Activated CD4-positive, alpha-beta memory T cell treated with anti-CD3 and anti-CD28 coated beads, Interleukin-2, amount 10 ng/mL, durations not matched to agents 7 days and 5 days (primary cell): ENCODE measurements at regions not wholly inside any gene's neighbourhood (a gene's known extent, or its start where the extent isn't known, plus 50 kb on each side); places are given as distances from the start of the nearest gene placed in this dataset.

ENCODE experiments used
- CTCF ChIA-PET: fragments of 350-600 bp; sonication (Branson Sonifier 250); formaldehyde crosslinking; loops from one replicate; lab custom pipeline; 2021; ENCODE audit warnings: antibody characterized with exemption, inconsistent platforms; lab: Charles Lee
- POLR2A ChIA-PET: fragments of 350-600 bp; sonication (Branson Sonifier 250); formaldehyde crosslinking; loops from one replicate; lab custom pipeline; 2021; ENCODE audit warnings: antibody characterized with exemption; lab: Charles Lee
- DNase-seq: peaks from one replicate; pipeline ENCODE4 v3.0.0-alpha.2; 2020
- H3K27ac Mint-ChIP-seq: one replicate; pipeline ENCODE4 v1.8.0; 2021; ENCODE audit warnings: mild to moderate bottlenecking, mixed read lengths
- H3K27me3 Mint-ChIP-seq: one replicate; pipeline ENCODE4 v1.8.0; 2021; ENCODE audit warnings: mixed read lengths
- H3K36me3 Mint-ChIP-seq: one replicate; pipeline ENCODE4 v1.8.0; 2021; ENCODE audit warnings: low read depth, mixed read lengths
- H3K4me1 Mint-ChIP-seq: one replicate; pipeline ENCODE4 v1.8.0; 2021; ENCODE audit warnings: mixed read lengths
- H3K4me3 Mint-ChIP-seq: one replicate; pipeline ENCODE4 v1.8.0; 2021; ENCODE audit warnings: mild to moderate bottlenecking, mixed read lengths
- H3K9me3 Mint-ChIP-seq: one replicate; pipeline ENCODE4 v1.8.0; 2021; ENCODE audit warnings: mixed read lengths

DNA sequence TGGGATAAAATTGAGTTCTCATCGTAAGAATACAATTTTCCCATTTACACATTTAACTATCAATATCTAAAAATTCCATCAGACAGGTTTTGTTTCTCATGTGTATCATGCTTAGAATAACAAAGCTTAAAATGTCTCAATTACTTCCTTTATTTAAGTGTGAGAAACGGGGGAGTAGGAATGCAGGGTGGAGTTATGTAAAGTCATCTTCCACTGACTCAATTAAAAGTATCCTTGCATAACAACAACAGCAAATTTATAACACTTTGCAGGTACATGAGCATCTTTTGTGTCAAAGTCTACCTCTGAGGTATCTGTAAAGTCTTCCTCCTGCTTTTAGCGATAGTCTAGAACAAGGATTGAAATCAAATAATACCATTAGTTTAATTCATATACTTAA is 327.1 kb downstream of the EPHA4 start:
- Mint-ChIP-seq H3K9me3 (no peaks in the 10 kb centered on the region), H3K27me3 (no peaks in the 10 kb centered on the region), H3K4me3 (no peak overlapping the region), H3K36me3 (no peaks in the 10 kb centered on the region), H3K4me1 (no peaks in the 10 kb centered on the region), H3K27ac (no peak overlapping the region)
- ChIA-PET CTCF (interaction anchor here (1.3 kb wide), 1 partner anchor 328 kb away, joined by 3 read pairs; no protein-coding TSS in a partner anchor), POLR2A (no interaction called here)
- no peak for DNase-seq

DNA sequence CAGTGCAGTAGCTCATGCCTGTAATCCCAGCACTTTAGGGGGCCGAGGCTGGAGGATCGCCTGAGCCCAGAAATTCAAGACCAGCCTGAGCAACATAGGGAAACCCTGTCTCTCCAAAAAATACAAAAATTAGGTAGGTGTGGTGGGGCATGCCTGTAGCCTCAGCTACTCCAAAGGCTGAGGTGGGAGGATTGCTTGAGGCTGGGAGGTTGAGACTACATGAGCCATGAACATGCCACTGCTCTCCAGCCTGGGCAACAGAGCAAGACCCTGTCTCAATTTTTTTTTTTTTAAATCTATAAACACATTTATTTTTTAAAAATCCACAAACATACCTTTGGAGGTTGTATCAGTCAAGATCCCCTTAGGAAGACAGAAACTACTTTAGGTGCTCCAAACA is 326.3 kb downstream of the EPHA4 start:
- POLR2A ChIA-PET = no interaction called here
- Mint-ChIP-seq H3K36me3 (no peaks in the 10 kb centered on the region), H3K4me3 (no peak overlapping the region), H3K27me3 (no peaks in the 10 kb centered on the region), H3K27ac (no peak overlapping the region), H3K9me3 (no peaks in the 10 kb centered on the region), H3K4me1 (no peaks in the 10 kb centered on the region)
- no peak for DNase-seq
- CTCF ChIA-PET = interaction anchor here (1.3 kb wide), 1 partner anchor 328 kb away, joined by 3 read pairs; no protein-coding TSS in a partner anchor

DNA sequence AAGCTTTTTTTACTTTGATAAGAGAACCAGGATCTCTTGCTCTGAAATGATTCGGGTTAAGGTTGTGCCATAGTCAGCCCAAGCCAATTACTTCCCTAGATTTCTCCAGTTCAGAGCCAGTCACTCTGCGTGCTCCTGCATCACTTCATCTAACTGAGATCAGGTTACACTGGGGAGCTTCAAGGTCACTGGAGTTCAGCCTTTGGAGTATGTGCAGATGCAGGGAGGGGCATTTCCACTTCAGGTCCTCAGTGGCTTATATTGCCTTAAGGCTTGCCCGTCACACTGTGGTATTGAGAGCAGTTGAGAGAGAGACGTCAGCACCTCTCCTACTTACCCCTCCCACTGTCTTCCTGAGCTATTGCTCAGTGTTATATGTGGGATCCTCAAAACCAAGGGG is 317.8 kb downstream of the EPHA4 start:
- Mint-ChIP-seq H3K9me3 (no peaks in the 10 kb centered on the region), H3K27ac (no peak overlapping the region), H3K36me3 (no peaks in the 10 kb centered on the region), H3K27me3 (no peaks in the 10 kb centered on the region), H3K4me1 (no peaks in the 10 kb centered on the region), H3K4me3 (no peak overlapping the region)
- CTCF ChIA-PET = no interaction called here
- no peak for DNase-seq
- POLR2A ChIA-PET = no interaction called here

DNA sequence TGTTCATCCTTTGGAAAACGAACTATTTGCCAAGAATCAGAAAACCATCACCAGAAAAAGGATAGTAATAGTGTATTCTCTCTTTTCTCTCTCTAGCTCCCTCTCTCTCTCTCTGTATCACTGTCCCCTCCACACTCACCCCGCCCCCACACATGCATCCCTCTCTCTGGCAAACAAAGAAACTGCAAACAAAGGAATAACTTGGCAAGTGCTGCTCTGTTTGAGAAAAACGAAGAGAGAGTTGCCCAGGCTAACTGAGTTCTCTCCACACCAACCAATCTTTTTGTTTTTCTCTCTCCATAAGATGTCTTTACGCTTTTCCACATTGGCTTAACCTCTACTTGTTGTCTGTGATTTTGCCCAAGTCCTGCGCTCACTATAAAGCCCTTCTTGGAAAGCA is 316.2 kb downstream of the EPHA4 start:
- no peaks in the 10 kb centered on the region for H3K27me3 Mint-ChIP-seq
- ChIA-PET POLR2A (no interaction called here), CTCF (no interaction called here)
- H3K36me3 Mint-ChIP-seq = no peaks in the 10 kb centered on the region
- no peak overlapping the region for H3K4me3 Mint-ChIP-seq
- no peak for DNase-seq
- no peaks in the 10 kb centered on the region for H3K4me1 Mint-ChIP-seq
- no peak overlapping the region for H3K27ac Mint-ChIP-seq
- H3K9me3 Mint-ChIP-seq = no peaks in the 10 kb centered on the region

DNA sequence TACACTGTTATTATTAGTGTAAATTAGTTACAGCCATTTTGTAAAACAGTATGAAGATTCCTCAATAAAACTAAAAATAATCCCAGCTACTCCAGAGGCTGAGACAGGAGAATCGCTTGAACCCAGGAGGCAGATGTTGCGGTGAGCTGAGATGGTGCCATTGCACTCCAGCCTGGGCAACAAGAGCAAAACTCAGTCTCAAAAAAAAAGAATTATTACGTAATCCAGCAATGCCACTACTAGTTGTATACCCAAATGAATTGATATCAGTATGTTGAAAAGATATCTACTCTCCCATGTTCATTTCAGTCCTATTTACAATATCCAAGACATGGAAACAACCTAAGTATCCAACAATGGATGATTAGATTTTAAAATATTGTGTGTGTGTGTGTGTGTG is 313.6 kb downstream of the EPHA4 start:
- ChIA-PET POLR2A (no interaction called here), CTCF (no interaction called here)
- Mint-ChIP-seq H3K4me1 (no peaks in the 10 kb centered on the region), H3K27me3 (no peaks in the 10 kb centered on the region), H3K27ac (no peak overlapping the region), H3K9me3 (no peaks in the 10 kb centered on the region), H3K36me3 (no peaks in the 10 kb centered on the region), H3K4me3 (no peak overlapping the region)
- DNase-seq = no peak

DNA sequence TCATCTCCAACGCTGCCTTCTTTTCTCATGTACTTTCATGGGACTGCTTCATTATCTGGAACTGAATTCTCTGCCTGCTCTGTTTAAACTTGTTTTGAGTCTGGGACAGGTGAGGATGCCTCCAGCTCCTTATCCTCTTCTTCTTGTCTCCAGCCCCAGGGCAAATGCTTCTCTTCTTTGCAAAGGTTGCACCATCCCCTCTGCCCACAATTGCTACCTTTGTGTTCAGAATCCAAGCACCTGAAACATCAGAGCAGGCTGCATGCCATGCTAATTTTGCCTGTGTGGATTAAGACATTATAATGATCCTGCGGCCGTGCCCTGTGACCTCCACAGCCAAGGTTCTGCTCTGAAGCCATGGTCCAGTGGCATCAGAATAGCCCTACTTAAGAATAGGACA is 309.5 kb downstream of the EPHA4 start:
- ChIA-PET CTCF (no interaction called here), POLR2A (no interaction called here)
- H3K4me3 Mint-ChIP-seq = no peak overlapping the region
- H3K9me3 Mint-ChIP-seq = no peaks in the 10 kb centered on the region
- no peak for DNase-seq
- H3K27ac Mint-ChIP-seq = no peak overlapping the region
- no peaks in the 10 kb centered on the region for H3K4me1 Mint-ChIP-seq
- H3K27me3 Mint-ChIP-seq = peaks cover 3% of the 10 kb centered on the region
- H3K36me3 Mint-ChIP-seq = no peaks in the 10 kb centered on the region

DNA sequence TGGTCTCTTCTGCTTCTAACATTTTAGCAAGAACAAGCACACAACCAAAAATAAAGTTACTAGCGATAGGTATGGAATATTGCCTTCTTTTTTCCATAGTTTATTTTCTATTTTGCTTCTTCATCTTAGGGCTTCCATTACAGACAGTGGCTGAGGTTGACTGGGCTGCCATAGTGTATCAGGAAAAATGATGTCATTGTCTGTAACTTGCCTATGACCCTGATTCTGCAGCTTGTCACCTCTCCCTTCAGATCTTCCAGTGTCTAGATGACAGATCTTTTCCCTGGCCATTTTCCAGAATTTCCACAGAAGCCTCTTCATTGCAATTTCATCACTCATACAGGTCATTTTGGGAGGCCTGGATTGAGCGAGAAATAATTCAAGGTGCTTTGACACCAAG is 308.5 kb downstream of the EPHA4 start:
- DNase-seq = no peak
- Mint-ChIP-seq H3K4me1 (no peaks in the 10 kb centered on the region), H3K27me3 (peaks cover 3% of the 10 kb centered on the region), H3K36me3 (no peaks in the 10 kb centered on the region), H3K4me3 (no peak overlapping the region), H3K9me3 (no peaks in the 10 kb centered on the region), H3K27ac (no peak overlapping the region)
- ChIA-PET CTCF (no interaction called here), POLR2A (no interaction called here)

DNA sequence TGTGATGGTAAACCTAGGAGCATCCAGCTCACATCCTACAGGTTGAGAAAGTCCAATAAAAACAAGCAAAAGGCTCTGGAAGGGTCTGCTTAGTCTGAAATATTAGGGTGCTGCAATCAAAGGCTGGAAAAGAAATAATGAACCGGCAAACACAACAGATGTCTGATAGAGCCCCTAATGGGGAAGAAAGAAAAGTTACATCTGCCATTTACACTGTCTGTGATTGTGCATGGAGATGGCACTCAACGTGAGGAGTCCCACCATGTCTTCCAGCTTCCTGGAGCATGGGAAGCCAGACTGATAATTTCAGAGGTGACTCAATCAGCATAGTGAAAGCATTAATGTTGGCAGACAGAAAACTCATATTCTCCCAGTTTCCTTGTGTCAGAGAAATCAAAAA is 307.8 kb downstream of the EPHA4 start:
- H3K4me3 Mint-ChIP-seq = no peak overlapping the region
- no peaks in the 10 kb centered on the region for H3K36me3 Mint-ChIP-seq
- CTCF ChIA-PET = no interaction called here
- DNase-seq = no peak
- H3K9me3 Mint-ChIP-seq = no peaks in the 10 kb centered on the region
- POLR2A ChIA-PET = no interaction called here
- no peaks in the 10 kb centered on the region for H3K4me1 Mint-ChIP-seq
- H3K27me3 Mint-ChIP-seq = peaks cover 3% of the 10 kb centered on the region
- no peak overlapping the region for H3K27ac Mint-ChIP-seq

DNA sequence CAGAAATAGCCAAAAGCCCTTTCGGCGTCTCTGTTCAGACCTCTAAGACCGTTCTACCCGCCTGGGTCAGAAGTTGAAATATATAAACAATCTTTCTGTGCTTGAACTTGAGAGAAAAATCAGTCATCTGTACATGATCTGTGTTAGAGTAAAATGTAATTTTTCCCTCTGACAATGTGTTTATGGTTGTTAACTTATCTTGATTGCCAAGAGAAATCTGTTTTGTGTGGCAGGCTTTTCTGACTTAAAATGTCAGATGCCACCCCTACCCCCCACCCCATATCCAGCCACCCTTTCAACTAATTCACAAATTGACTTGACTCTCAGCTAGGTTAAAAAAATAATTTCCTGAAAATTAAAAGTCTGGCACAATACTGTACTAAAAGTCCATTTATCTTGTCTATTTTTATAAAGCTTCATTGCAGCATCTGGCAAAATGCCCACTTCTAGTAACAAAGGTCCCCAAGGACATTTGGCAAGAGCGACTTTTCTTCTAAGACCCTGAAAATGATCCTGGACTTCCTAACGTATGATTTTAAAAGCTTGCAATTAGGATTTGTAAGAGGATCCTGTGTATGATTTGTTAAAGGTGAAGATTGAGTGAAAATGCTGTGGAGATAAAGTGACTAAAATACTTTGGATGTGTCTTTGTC is 304.2 kb downstream of the EPHA4 start:
- DNase-seq = no peak
- H3K27ac Mint-ChIP-seq = no peak overlapping the region
- H3K9me3 Mint-ChIP-seq = no peaks in the 10 kb centered on the region
- CTCF ChIA-PET = no interaction called here
- no peaks in the 10 kb centered on the region for H3K36me3 Mint-ChIP-seq
- peaks cover 3% of the 10 kb centered on the region for H3K27me3 Mint-ChIP-seq
- H3K4me3 Mint-ChIP-seq = no peak overlapping the region
- POLR2A ChIA-PET = no interaction called here
- no peaks in the 10 kb centered on the region for H3K4me1 Mint-ChIP-seq

DNA sequence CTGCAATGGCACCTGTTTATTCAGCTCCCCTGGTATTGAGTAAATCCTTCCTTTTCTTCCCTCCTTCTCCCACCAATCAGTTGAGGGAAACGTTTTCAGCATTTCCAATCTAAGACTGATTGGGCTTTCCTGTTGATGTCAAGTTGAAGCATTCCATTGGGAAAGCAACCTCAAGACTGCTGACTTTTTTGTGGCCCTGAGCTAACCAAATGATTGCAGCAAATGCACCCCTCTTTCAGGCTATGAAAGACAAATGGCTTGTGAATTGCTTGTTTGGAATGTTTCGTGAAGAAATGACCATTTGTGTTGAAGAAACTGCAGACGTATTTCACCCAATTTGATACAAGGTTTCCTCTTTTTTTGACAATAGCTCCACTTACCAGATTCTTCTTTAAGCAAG is 303.5 kb downstream of the EPHA4 start:
- Mint-ChIP-seq H3K9me3 (no peaks in the 10 kb centered on the region), H3K27me3 (peaks cover 3% of the 10 kb centered on the region), H3K4me3 (no peak overlapping the region), H3K27ac (no peak overlapping the region), H3K4me1 (no peaks in the 10 kb centered on the region), H3K36me3 (no peaks in the 10 kb centered on the region)
- ChIA-PET CTCF (no interaction called here), POLR2A (no interaction called here)
- no peak for DNase-seq

DNA sequence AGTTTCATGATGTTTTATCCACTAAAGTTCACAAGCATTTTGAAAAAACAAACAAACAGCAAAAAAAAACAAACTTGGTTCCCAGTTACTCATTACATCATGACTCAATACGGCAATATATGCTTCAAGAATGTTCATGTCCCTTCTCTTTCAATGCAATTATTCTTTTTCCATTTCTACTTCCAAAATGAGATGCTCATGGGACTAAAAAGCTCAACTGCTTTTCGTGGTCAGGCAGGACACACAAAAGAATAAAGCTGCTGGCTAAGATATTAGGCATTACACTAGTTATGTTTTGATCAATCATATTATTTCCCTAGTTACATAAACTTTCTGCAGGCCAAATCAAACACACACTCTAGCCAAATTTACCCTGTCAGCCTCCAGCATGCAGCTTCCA is 301.3 kb downstream of the EPHA4 start:
- no peaks in the 10 kb centered on the region for H3K36me3 Mint-ChIP-seq
- H3K4me3 Mint-ChIP-seq = no peak overlapping the region
- no peaks in the 10 kb centered on the region for H3K4me1 Mint-ChIP-seq
- DNase-seq = no peak
- no peak overlapping the region for H3K27ac Mint-ChIP-seq
- ChIA-PET CTCF (no interaction called here), POLR2A (no interaction called here)
- peaks cover 3% of the 10 kb centered on the region for H3K27me3 Mint-ChIP-seq
- H3K9me3 Mint-ChIP-seq = no peaks in the 10 kb centered on the region

DNA sequence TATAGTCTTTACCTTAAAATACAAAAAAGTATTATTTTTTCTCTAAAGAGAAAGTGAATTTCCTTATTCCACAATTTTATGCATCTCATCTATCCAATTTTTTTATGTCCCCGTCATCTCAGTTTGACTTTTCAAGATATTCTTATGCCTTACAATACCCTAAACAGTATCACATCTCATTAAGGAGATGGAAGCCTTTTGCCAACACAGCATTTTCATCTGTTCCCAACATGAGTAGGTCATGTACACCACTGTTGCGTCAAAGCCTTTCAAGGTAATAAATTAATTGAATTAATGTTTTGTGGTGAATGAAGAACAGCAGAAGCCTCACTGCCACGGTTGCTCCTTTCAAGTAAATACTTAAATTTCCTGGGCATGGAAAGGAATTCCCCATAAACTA is 299.4 kb downstream of the EPHA4 start:
- no peaks in the 10 kb centered on the region for H3K4me1 Mint-ChIP-seq
- ChIA-PET POLR2A (no interaction called here), CTCF (no interaction called here)
- no peak for DNase-seq
- H3K36me3 Mint-ChIP-seq = no peaks in the 10 kb centered on the region
- no peak overlapping the region for H3K4me3 Mint-ChIP-seq
- no peaks in the 10 kb centered on the region for H3K27me3 Mint-ChIP-seq
- H3K27ac Mint-ChIP-seq = no peak overlapping the region
- H3K9me3 Mint-ChIP-seq = no peaks in the 10 kb centered on the region

DNA sequence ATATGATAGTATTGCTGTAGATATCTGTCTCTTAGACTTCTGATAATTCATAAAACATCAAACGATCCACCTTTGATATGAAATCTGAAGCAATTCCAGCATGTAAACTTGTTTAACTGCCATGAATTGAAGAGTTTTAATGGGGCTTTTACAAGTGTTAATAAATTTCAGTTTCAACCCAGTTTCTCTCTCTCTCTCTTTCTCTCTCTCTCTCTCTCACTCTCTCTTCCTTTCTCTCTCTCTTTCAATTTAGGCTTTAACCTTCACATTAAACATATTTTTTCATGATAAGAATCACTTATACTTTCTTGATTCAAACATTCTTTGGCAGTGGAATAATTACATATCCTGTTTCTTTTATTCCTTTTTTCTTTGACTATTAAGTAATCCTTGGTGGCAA is 296.1 kb downstream of the EPHA4 start:
- no peaks in the 10 kb centered on the region for H3K27me3 Mint-ChIP-seq
- H3K9me3 Mint-ChIP-seq = no peaks in the 10 kb centered on the region
- ChIA-PET POLR2A (no interaction called here), CTCF (no interaction called here)
- no peaks in the 10 kb centered on the region for H3K36me3 Mint-ChIP-seq
- H3K4me3 Mint-ChIP-seq = no peak overlapping the region
- H3K4me1 Mint-ChIP-seq = no peaks in the 10 kb centered on the region
- DNase-seq = no peak
- H3K27ac Mint-ChIP-seq = no peak overlapping the region

DNA sequence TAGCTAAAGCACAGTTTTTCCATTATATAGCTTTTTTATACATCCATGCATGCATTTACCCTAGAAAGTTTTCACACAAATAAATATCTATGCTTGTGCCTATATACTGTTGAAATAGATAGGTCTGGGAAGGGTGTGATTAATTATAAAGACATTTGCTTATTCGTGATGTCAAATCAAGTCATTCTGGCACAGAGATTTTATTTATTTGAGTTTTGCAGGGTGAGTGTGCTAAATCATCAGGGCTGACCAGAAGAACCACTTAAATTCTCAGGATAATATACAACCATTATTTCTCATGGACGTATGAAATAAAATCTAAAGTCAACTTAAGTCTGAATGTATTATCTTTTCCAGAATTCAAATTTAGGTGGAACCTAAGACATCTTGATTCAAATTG is 295.5 kb downstream of the EPHA4 start:
- no peaks in the 10 kb centered on the region for H3K4me1 Mint-ChIP-seq
- CTCF ChIA-PET = no interaction called here
- POLR2A ChIA-PET = no interaction called here

More for the DNA sequence above, 295.5 kb downstream of the EPHA4 start:
- no peak for DNase-seq
- H3K27ac Mint-ChIP-seq = no peak overlapping the region
- no peaks in the 10 kb centered on the region for H3K36me3 Mint-ChIP-seq
- no peaks in the 10 kb centered on the region for H3K27me3 Mint-ChIP-seq
- no peaks in the 10 kb centered on the region for H3K9me3 Mint-ChIP-seq
- no peak overlapping the region for H3K4me3 Mint-ChIP-seq
